HepG2 (cell line): ENCODE measurements at regions not wholly inside any gene's neighbourhood (a gene's known extent, or its start where the extent isn't known, plus 50 kb on each side); places are given as distances from the start of the nearest gene placed in this dataset.

Experiments
- ADNP ChIP-seq: sonication (generic); formaldehyde crosslinking; IDR thresholded peaks from 2 replicates; pipeline ENCODE4 v1.4.0; 2020; ENCODE audit warnings: missing genetic modification reagents
- ARID2 ChIP-seq: sonication (generic); formaldehyde crosslinking; IDR thresholded peaks from 2 replicates; pipeline ENCODE4 v1.8.1; 2022; ENCODE audit warnings: mild to moderate bottlenecking, missing genetic modification reagents, borderline replicate concordance
- DPF2 ChIP-seq: sonication (generic); formaldehyde crosslinking; IDR thresholded peaks from 2 replicates; pipeline ENCODE4 v1.4.0; 2020; ENCODE audit warnings: mild to moderate bottlenecking, low read depth, missing genetic modification reagents, borderline replicate concordance
- ESRRA ChIP-seq: sonication (generic); formaldehyde crosslinking; IDR thresholded peaks from 2 replicates; pipeline ENCODE4 v1.5.1; 2020; ENCODE audit warnings: mild to moderate bottlenecking, low read depth, missing genetic modification reagents
- FOXA1 ChIP-seq, 2 experiments: fragments of 450-650 bp in 1 of 2; sonication (generic) in 1 of 2; formaldehyde crosslinking in 1 of 2; IDR thresholded peaks; 2 replicates each; pipeline versions ENCODE4 v1.4.0 to v1.6.1; 2016 to 2020; ENCODE audit warnings: missing genetic modification reagents in 1 of 2
- HDAC2 ChIP-seq: sonication (generic); formaldehyde crosslinking; IDR thresholded peaks from 2 replicates; pipeline ENCODE4 v1.4.0; 2020; ENCODE audit warnings: missing genetic modification reagents
- KAT2B ChIP-seq: fragments of 150-350 bp; IDR thresholded peaks from 2 replicates; pipeline ENCODE4 v1.6.1; 2014; ENCODE audit warnings: low read depth, low read length, borderline replicate concordance
- KDM6A ChIP-seq: IDR thresholded peaks from 2 replicates; pipeline ENCODE4 v1.6.1; 2016; ENCODE audit warnings: low read depth
- MXI1 ChIP-seq: IDR thresholded peaks from 3 replicates; pipeline ENCODE4 v1.6.1; 2012; ENCODE audit warnings: low read depth, low read length, inconsistent platforms, borderline replicate concordance
- NCOA1 ChIP-seq: sonication (generic); formaldehyde crosslinking; IDR thresholded peaks from 2 replicates; pipeline ENCODE4 v1.9.0; 2021; ENCODE audit warnings: missing genetic modification reagents
- POLR2AphosphoS2 ChIP-seq: IDR thresholded peaks from 2 replicates; pipeline ENCODE4 v1.6.1; 2011; ENCODE audit warnings: low read depth, low read length, improper control_type of control experiment
- REXO4 ChIP-seq: sonication (generic); formaldehyde crosslinking; IDR thresholded peaks from 2 replicates; pipeline ENCODE4 v1.8.0; 2022; ENCODE audit warnings: missing genetic modification reagents, mild to moderate bottlenecking, borderline replicate concordance
- SNAPC2 ChIP-seq: sonication (generic); formaldehyde crosslinking; IDR thresholded peaks from 2 replicates; pipeline ENCODE4 v1.8.1; 2022; ENCODE audit warnings: mild to moderate bottlenecking, missing genetic modification reagents
- SOX6 ChIP-seq, 2 experiments: fragments of 450-650 bp in 1 of 2; sonication (generic) in 1 of 2; formaldehyde crosslinking in 1 of 2; IDR thresholded peaks; 2 replicates each; pipeline versions ENCODE4 v1.4.0 to v1.6.1; 2017 to 2020; ENCODE audit warnings: antibody characterized with exemption in 1 of 2, mild to moderate bottlenecking in 1 of 2, missing genetic modification reagents in 1 of 2
- SRY ChIP-seq: sonication (generic); formaldehyde crosslinking; IDR thresholded peaks from 2 replicates; pipeline ENCODE4 v1.8.0; 2022; ENCODE audit warnings: mild to moderate bottlenecking, missing genetic modification reagents
- TFDP1 ChIP-seq: IDR thresholded peaks from 2 replicates; pipeline ENCODE4 v1.6.1; 2016; ENCODE audit warnings: missing compliant biosample characterization, missing genetic modification reagents, borderline replicate concordance
- TFDP2 ChIP-seq: sonication (generic); formaldehyde crosslinking; IDR thresholded peaks from 2 replicates; pipeline ENCODE4 v1.4.0; 2020; ENCODE audit warnings: missing genetic modification reagents
- ZBTB1 ChIP-seq: sonication (generic); formaldehyde crosslinking; IDR thresholded peaks from 2 replicates; pipeline ENCODE4 v1.4.0; 2020; ENCODE audit warnings: missing genetic modification reagents, borderline replicate concordance
- ZFP1 ChIP-seq: IDR thresholded peaks from 2 replicates; pipeline ENCODE4 v1.6.1; 2016
- ZFP36 ChIP-seq: fragments of 150-350 bp; IDR thresholded peaks from 2 replicates; pipeline ENCODE4 v1.6.1; 2018; ENCODE audit warnings: borderline replicate concordance, low read length, low read depth; ENCODE audit not compliant: partially characterized antibody
- ZFY ChIP-seq: sonication (generic); formaldehyde crosslinking; IDR thresholded peaks from 2 replicates; pipeline ENCODE4 v1.4.0; 2020; ENCODE audit warnings: missing genetic modification reagents
- ZMYM2 ChIP-seq: sonication (generic); formaldehyde crosslinking; IDR thresholded peaks from 2 replicates; pipeline ENCODE4 v1.8.0; 2022; ENCODE audit warnings: mild to moderate bottlenecking, missing genetic modification reagents
- ZNF260 ChIP-seq: sonication (generic); formaldehyde crosslinking; IDR thresholded peaks from 2 replicates; pipeline ENCODE4 v1.4.0; 2020; ENCODE audit warnings: missing genetic modification reagents, low read depth, mild to moderate bottlenecking, borderline replicate concordance
- ZNF550 ChIP-seq: sonication (generic); formaldehyde crosslinking; IDR thresholded peaks from 2 replicates; pipeline ENCODE4 v1.4.0; 2020; ENCODE audit warnings: mild to moderate bottlenecking, missing genetic modification reagents, borderline replicate concordance
- ZNF737 ChIP-seq: sonication (generic); formaldehyde crosslinking; IDR thresholded peaks from 2 replicates; pipeline ENCODE4 v1.5.0; 2020; ENCODE audit warnings: missing genetic modification reagents, mild to moderate bottlenecking, borderline replicate concordance
- TF ChIP-seq, protein P1 (sequence below): IDR thresholded peaks from 2 replicates; pipeline ENCODE4 v1.6.1; 2016; ENCODE audit warnings: low read depth, control low read depth
- TF ChIP-seq, protein P2 (sequence below): sonication (generic); formaldehyde crosslinking; IDR thresholded peaks from 2 replicates; pipeline ENCODE4 v1.4.0; 2020; ENCODE audit warnings: missing genetic modification reagents, borderline replicate concordance

DNA sequence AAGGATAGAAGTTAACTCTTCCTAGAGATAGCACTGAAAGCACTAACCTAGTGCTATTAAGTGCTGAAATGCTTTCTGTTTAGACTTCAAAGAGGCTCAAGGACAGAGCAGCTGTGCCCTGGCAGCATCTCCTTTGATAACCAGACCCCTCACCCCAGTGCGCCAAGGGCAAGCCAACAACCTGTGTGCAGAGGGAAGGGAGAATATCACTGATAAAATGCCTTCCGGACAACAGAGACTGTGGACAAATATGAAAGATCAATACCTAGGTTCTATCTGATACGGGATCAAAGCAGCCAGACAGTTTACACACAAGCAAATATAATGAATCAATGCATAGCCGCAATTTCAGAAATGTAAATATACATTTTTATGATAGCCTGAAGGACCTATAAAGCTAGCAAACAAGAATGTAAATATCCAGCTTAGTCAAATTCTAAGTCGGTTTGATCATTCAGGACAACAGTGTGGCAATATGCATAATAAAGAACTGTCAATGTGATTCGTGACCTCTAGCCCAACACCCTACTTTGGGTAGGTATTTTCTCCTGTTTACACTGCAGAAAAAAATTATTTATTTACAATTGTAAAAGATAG lies 91.8 kb upstream of the RFX8 start (continued):
- TF ChIP-seq SOX6 (IDR thresholded peaks at IDR 0.05): no peak
- TF ChIP-seq SOX6 (CRISPR knock-in tag; IDR thresholded peaks at IDR 0.05): peak; percentile 100
- TF ChIP-seq ZNF550: no peak
- peak; percentile 90 for TF ChIP-seq ZMYM2
- TF ChIP-seq HDAC2 (CRISPR knock-in tag): peak; percentile 100
- TF ChIP-seq SNAPC2 (CRISPR knock-in tag): peak; percentile 95
- TF ChIP-seq TFDP2 (CRISPR knock-in tag): peak; percentile 45; the same call in 1 of the 2 replicates
- no peak for TF ChIP-seq ZNF260 (CRISPR knock-in tag)
- peak; percentile 8; the same call in 2 of the 3 replicates for TF ChIP-seq MXI1
- peak; percentile 52; the same call in 1 of the 2 replicates for TF ChIP-seq SRY (CRISPR knock-in tag)
- TF ChIP-seq, protein P1, sequence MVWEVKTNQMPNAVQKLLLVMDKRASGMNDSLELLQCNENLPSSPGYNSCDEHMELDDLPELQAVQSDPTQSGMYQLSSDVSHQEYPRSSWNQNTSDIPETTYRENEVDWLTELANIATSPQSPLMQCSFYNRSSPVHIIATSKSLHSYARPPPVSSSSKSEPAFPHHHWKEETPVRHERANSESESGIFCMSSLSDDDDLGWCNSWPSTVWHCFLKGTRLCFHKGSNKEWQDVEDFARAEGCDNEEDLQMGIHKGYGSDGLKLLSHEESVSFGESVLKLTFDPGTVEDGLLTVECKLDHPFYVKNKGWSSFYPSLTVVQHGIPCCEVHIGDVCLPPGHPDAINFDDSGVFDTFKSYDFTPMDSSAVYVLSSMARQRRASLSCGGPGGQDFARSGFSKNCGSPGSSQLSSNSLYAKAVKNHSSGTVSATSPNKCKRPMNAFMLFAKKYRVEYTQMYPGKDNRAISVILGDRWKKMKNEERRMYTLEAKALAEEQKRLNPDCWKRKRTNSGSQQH (CRISPR knock-in tag): 0 out of 2 replicates have a peak, but pooled peaks have one; percentile 75
- TF ChIP-seq ESRRA (CRISPR knock-in tag): peak; percentile 97
- peak; percentile 100 for TF ChIP-seq NCOA1 (CRISPR knock-in tag)
- TF ChIP-seq ZBTB1: no peak
- no peak for TF ChIP-seq REXO4
- TF ChIP-seq, protein P2, sequence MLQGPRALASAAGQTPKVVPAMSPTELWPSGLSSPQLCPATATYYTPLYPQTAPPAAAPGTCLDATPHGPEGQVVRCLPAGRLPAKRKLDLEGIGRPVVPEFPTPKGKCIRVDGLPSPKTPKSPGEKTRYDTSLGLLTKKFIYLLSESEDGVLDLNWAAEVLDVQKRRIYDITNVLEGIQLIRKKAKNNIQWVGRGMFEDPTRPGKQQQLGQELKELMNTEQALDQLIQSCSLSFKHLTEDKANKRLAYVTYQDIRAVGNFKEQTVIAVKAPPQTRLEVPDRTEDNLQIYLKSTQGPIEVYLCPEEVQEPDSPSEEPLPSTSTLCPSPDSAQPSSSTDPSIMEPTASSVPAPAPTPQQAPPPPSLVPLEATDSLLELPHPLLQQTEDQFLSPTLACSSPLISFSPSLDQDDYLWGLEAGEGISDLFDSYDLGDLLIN: peak; percentile 89
- no peak; the same call in 1 of the 2 replicates for TF ChIP-seq TFDP1 (CRISPR knock-in tag)
- TF ChIP-seq DPF2 (CRISPR knock-in tag): peak; percentile 99
- TF ChIP-seq ZFP36: peak; percentile 93
- TF ChIP-seq KAT2B: peak; percentile 97
- TF ChIP-seq ADNP (CRISPR knock-in tag): no peak
- peak; percentile 97 for TF ChIP-seq KDM6A
- peak; percentile 20; the same call in 1 of the 2 replicates for TF ChIP-seq ZFY (CRISPR knock-in tag)
- peak; percentile 100 for TF ChIP-seq FOXA1 (IDR thresholded peaks at IDR 0.05)
- peak; percentile 99 for TF ChIP-seq FOXA1 (CRISPR knock-in tag; IDR thresholded peaks at IDR 0.05)
- no peak for TF ChIP-seq POLR2AphosphoS2
- TF ChIP-seq ZNF737 (CRISPR knock-in tag): no peak
- TF ChIP-seq ZFP1 (CRISPR knock-in tag): peak; percentile 88; the same call in 1 of the 2 replicates
- peak; percentile 91; the same call in 1 of the 2 replicates for TF ChIP-seq ARID2 (CRISPR knock-in tag)
